CD4-positive, CD25-positive, alpha-beta regulatory T cell (primary cell): ENCODE measurements at regions not wholly inside any gene's neighbourhood (a gene's known extent, or its start where the extent isn't known, plus 50 kb on each side); places are given as distances from the start of the nearest gene placed in this dataset.

Experiments used
- ATAC-seq, 2 donors: fragments of 150-1000 bp; cut with Tn5 transposase; one replicate each; pipeline ENCODE4 v1.10.0; 2021; ENCODE audit warnings: low read depth in 2 of 2, moderate number of reproducible peaks in 2 of 2, moderate library complexity in 1 of 2
- DNase-seq, 3 donors: peaks; one replicate each; pipeline versions ENCODE4 v3.0.0 to v3.0.0-alpha.2; 2012 to 2022; ENCODE audit warnings: mixed read lengths in 1 of 3
- H3K27ac ChIP-seq: one replicate; pipeline ENCODE4 v1.7.0; 2013; ENCODE audit warnings: mild to moderate bottlenecking, low read length; ENCODE audit not compliant: insufficient read depth, poor library complexity, severe bottlenecking
- H3K27me3 ChIP-seq: one replicate; pipeline ENCODE4 v1.7.0; 2013; ENCODE audit warnings: low read length; ENCODE audit not compliant: control insufficient read depth, insufficient read depth
- H3K36me3 ChIP-seq: one replicate; pipeline ENCODE4 v1.7.0; 2013; ENCODE audit warnings: mild to moderate bottlenecking, low read length, moderate library complexity; ENCODE audit not compliant: control insufficient read depth, insufficient read depth
- H3K4me1 ChIP-seq: 2 replicates; pipeline ENCODE4 v1.7.0; 2013; ENCODE audit warnings: mild to moderate bottlenecking, low read length; ENCODE audit not compliant: insufficient read depth, control insufficient read depth, poor library complexity, severe bottlenecking
- H3K4me3 ChIP-seq: one replicate; pipeline ENCODE4 v1.7.0; 2013; ENCODE audit warnings: low read depth, mild to moderate bottlenecking, low read length, moderate library complexity
- H3K9me3 ChIP-seq, 2 experiments: 1 replicate in 1 of 2; 2 replicates in 1 of 2; pipeline ENCODE4 v1.7.0; 2013; ENCODE audit warnings: low read length in 2 of 2, mild to moderate bottlenecking in 1 of 2, moderate library complexity in 1 of 2; ENCODE audit not compliant: control insufficient read depth in 2 of 2
- H3K27ac Mint-ChIP-seq, 3 donors: one replicate each; pipeline ENCODE4 v1.8.0; 2020 to 2022; ENCODE audit warnings: mild to moderate bottlenecking in 3 of 3, mixed read lengths in 3 of 3, moderate library complexity in 2 of 3
- H3K27me3 Mint-ChIP-seq: one replicate; pipeline ENCODE4 v1.8.0; 2022; ENCODE audit warnings: mild to moderate bottlenecking, mixed read lengths
- H3K36me3 Mint-ChIP-seq: one replicate; pipeline ENCODE4 v1.8.0; 2020; ENCODE audit warnings: mixed read lengths
- H3K4me1 Mint-ChIP-seq, 4 donors: one replicate each; pipeline ENCODE4 v1.8.0; 2020 to 2022; ENCODE audit warnings: mixed read lengths in 4 of 4, mild to moderate bottlenecking in 1 of 4
- H3K4me3 Mint-ChIP-seq, 4 donors: one replicate each; pipeline ENCODE4 v1.8.0; 2020 to 2022; ENCODE audit warnings: mild to moderate bottlenecking in 4 of 4, mixed read lengths in 4 of 4, moderate library complexity in 3 of 4
- H3K9me3 Mint-ChIP-seq, 7 donors: one replicate each; pipeline ENCODE4 v1.8.0; 2020 to 2022; ENCODE audit warnings: mixed read lengths in 7 of 7, mild to moderate bottlenecking in 3 of 7, moderate library complexity in 2 of 7

DNA sequence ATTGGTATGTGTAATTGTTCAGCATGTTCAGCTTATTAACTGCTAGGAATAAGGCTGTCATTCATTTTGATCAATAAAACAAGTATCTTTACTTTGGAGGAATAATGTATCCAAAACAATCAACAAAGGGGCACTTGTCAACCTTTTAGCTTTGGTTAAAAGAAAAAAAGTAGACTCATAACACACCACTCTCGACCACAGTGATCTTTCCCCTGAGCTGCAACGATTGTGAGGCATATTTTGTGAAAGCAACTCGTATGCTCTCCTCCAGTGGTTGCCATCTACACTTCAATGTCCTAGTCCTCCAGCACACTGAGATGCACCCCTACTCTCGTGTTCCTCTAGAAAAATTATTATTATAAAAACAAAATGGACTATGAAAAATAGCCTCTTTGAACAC is 60.1 kb upstream of the PDE7B start:
- Histone ChIP-seq H3K27me3 (no peaks in the 10 kb centered on the region), H3K9me3 (no peaks in the 10 kb centered on the region), H3K36me3 (no peaks in the 10 kb centered on the region), H3K4me1 (no peaks in the 10 kb centered on the region), H3K27ac (no peak overlapping the region), H3K4me3 (no peak overlapping the region)
- Mint-ChIP-seq H3K9me3 (peaks cover 0 to 2% (median 0%) of the 10 kb centered on the region in 7 donors), H3K4me1 (no peaks in the 10 kb centered on the region), H3K36me3 (no peaks in the 10 kb centered on the region), H3K27me3 (peaks cover 4% of the 10 kb centered on the region), H3K27ac (no peak overlapping the region), H3K4me3 (no peak overlapping the region)
- ATAC-seq, result no peak
- DNase-seq, result no peak

DNA sequence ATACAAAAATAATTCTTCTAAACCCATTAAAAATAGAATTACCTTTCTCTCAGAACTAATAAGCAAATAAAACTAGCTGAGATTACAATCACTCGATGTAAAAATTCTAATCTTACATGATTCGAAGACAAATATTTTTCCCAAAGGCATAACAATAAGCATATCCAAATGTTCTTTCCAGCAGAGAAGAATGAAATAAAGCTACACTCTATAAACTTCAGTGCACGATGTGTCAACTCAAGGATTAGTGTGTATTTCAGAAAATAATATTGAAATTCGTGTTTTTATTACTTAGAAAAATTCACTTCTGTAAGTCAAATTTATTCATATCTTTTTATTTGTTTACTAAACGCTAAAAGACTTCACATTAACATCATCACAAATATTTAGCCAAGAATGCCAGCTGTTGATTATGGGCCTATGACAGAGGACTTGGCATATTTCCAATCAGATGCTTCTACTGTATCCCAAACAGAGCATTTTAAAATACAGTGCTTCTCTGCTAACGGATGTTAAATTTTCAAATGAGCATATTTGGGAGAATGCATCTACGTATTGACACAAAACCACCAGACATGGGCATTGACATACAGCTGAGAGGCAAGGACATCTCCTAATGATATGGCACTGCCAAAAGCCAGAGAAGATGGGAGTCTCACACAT is 54.7 kb upstream of the PDE7B start:
- DNase-seq (no peak), ATAC-seq (no peak)
- Histone ChIP-seq H3K27me3 (no peaks in the 10 kb centered on the region), H3K9me3 (no peaks in the 10 kb centered on the region), H3K36me3 (no peaks in the 10 kb centered on the region), H3K4me3 (no peak overlapping the region), H3K27ac (no peak overlapping the region), H3K4me1 (no peaks in the 10 kb centered on the region)
- H3K4me1 Mint-ChIP-seq, result no peaks in the 10 kb centered on the region
- peaks cover 0 to 2% (median 0%) of the 10 kb centered on the region in 7 donors for H3K9me3 Mint-ChIP-seq
- H3K27ac Mint-ChIP-seq, result no peak overlapping the region
- no peaks in the 10 kb centered on the region for H3K27me3 Mint-ChIP-seq
- no peaks in the 10 kb centered on the region for H3K36me3 Mint-ChIP-seq
- H3K4me3 Mint-ChIP-seq, result no peak overlapping the region

DNA sequence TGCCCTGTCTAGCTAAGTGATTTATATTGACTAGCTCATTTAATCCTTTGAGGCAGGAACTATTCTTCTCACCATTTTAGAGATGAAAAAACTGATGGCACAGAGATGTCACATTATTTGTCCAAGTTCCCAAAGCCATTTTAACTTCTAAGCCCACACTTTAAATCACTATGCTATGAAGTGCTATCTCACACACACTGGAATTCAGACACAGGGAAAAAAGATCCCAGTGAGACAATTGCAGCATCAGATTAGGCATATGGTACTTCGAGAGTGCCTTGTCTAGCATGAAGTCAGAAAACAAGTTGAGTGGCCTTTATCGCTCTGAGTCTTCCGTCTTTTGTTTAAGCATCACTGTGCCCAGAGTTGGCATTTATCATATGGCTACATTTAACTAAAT is 54.1 kb upstream of the PDE7B start:
- no peak overlapping the region for H3K4me3 Mint-ChIP-seq
- H3K27me3 ChIP-seq, result no peaks in the 10 kb centered on the region
- H3K4me1 Mint-ChIP-seq, result no peaks in the 10 kb centered on the region
- no peaks in the 10 kb centered on the region for H3K36me3 ChIP-seq
- no peak overlapping the region for H3K27ac ChIP-seq
- H3K36me3 Mint-ChIP-seq, result no peaks in the 10 kb centered on the region
- no peak for ATAC-seq
- DNase-seq, result no peak
- no peaks in the 10 kb centered on the region for H3K27me3 Mint-ChIP-seq
- H3K9me3 ChIP-seq, result no peaks in the 10 kb centered on the region
- H3K4me1 ChIP-seq, result no peaks in the 10 kb centered on the region
- H3K27ac Mint-ChIP-seq, result no peak overlapping the region
- H3K4me3 ChIP-seq, result no peak overlapping the region
- H3K9me3 Mint-ChIP-seq, result peaks cover 0 to 2% (median 0%) of the 10 kb centered on the region in 7 donors

DNA sequence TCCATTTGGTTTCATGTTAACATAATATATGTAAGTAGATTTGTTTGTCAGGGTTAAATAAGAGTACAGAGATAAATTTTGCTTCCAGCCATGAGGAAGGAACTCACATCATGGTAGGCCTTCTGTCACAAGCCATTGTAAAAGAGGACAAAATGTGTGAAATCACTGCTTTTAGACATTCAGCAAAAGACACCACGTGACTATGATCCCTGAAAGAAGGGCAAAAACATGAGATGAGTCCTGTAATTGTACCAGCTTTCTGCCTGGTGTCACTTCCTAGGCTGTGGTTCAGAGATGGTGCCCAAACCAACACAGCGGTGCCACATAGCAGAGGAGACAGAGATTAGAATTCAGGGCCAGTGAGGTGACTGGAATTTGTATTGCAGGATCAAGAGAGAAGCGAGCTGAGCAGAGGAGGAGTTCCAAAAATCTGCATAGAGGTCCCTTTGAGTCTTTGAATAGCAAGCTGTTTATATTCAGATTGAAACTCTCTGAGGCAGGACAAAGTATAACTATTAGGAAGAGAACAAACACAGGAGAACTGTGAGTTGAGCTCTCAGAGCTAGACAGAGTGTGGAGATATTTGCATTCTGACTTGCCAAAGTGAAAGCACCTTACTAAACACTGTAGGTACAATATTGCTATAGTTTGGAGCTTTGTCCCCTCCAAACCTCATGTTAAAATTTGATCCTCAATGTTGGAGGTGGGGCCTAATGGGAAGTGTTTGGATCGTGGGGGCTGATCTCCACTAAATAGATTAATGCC is 52.6 kb upstream of the PDE7B start:
- H3K27ac ChIP-seq, result no peak overlapping the region
- no peaks in the 10 kb centered on the region for H3K36me3 ChIP-seq
- no peaks in the 10 kb centered on the region for H3K4me1 Mint-ChIP-seq
- H3K9me3 Mint-ChIP-seq, result no peaks in the 10 kb centered on the region
- no peaks in the 10 kb centered on the region for H3K36me3 Mint-ChIP-seq
- no peak overlapping the region for H3K4me3 ChIP-seq
- no peaks in the 10 kb centered on the region for H3K9me3 ChIP-seq
- DNase-seq (no peak), ATAC-seq (no peak)
- no peaks in the 10 kb centered on the region for H3K27me3 Mint-ChIP-seq
- no peaks in the 10 kb centered on the region for H3K4me1 ChIP-seq
- H3K27me3 ChIP-seq, result no peaks in the 10 kb centered on the region
- no peak overlapping the region for H3K4me3 Mint-ChIP-seq
- no peak overlapping the region for H3K27ac Mint-ChIP-seq
